ENCODE measurements at regions not wholly inside any gene's neighbourhood (a gene's known extent, or its start where the extent isn't known, plus 50 kb on each side); places are given as distances from the start of the nearest gene placed in this dataset.
A peak's percentile ranks its signal among the peaks of the same experiment; 100 is the strongest.

DNA sequence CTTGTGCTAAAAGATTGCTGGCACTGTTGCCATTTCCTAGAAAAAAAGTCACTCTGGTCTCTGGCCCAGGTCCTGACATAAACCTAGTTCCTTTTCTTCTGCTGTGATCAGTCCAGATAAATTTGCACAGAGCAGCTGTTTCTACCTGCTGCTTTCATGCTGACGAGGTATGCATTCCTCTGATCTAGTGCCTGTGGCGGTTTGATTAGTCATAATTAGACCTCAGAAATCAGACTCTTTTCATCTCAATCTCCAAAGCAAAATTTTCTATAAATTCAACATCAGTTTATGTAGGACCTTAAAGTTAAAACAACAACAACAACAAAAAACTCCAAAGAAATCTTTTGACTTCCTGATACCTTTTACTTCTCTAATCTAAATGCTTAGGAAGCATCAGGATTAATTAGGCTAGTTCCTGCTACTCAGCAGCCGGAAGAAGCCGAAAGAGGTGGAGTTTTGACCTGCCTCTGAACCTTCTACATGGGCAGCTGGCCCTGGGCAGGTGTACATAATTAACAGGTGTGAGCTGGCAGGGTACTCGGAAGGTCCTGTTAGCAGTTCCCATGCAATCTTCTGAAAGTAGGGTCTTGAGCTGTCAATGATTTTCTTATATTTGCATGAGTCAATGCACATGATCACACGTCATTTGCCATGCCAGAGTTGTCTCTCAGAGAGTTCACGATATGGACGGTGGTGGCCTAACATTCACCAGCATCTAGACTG, 83.3 kb upstream of the CCDC112 start:
- no peak; the same call in 1 of the 2 replicates for TF ChIP-seq EP300 (IDR thresholded peaks at IDR 0.05; ENCODE audit: borderline replicate concordance)
- TF ChIP-seq MAX (IDR thresholded peaks at IDR 0.05), result peak; percentile 63; the same call in 1 of the 2 replicates
- TF ChIP-seq CREB1 (IDR thresholded peaks at IDR 0.05; ENCODE audit: low read depth), result no peak
- peak; percentile 13; the same call in 1 of the 2 replicates for TF ChIP-seq NFIC (IDR thresholded peaks at IDR 0.05)
- no peak for TF ChIP-seq ZBTB7A (IDR thresholded peaks at IDR 0.05; ENCODE audit: low read depth)
- no peak for TF ChIP-seq RAD21 (IDR thresholded peaks at IDR 0.05; ENCODE audit: low read depth)
- TF ChIP-seq, protein P1, sequence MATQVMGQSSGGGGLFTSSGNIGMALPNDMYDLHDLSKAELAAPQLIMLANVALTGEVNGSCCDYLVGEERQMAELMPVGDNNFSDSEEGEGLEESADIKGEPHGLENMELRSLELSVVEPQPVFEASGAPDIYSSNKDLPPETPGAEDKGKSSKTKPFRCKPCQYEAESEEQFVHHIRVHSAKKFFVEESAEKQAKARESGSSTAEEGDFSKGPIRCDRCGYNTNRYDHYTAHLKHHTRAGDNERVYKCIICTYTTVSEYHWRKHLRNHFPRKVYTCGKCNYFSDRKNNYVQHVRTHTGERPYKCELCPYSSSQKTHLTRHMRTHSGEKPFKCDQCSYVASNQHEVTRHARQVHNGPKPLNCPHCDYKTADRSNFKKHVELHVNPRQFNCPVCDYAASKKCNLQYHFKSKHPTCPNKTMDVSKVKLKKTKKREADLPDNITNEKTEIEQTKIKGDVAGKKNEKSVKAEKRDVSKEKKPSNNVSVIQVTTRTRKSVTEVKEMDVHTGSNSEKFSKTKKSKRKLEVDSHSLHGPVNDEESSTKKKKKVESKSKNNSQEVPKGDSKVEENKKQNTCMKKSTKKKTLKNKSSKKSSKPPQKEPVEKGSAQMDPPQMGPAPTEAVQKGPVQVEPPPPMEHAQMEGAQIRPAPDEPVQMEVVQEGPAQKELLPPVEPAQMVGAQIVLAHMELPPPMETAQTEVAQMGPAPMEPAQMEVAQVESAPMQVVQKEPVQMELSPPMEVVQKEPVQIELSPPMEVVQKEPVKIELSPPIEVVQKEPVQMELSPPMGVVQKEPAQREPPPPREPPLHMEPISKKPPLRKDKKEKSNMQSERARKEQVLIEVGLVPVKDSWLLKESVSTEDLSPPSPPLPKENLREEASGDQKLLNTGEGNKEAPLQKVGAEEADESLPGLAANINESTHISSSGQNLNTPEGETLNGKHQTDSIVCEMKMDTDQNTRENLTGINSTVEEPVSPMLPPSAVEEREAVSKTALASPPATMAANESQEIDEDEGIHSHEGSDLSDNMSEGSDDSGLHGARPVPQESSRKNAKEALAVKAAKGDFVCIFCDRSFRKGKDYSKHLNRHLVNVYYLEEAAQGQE (IDR thresholded peaks at IDR 0.05; ENCODE audit: low read depth), result peak; percentile 78
- no peak for TF ChIP-seq EGR1 (IDR thresholded peaks at IDR 0.05)
- peak; percentile 46; the same call in 1 of the 2 replicates for TF ChIP-seq TEAD4 (IDR thresholded peaks at IDR 0.05)
- TF ChIP-seq TCF12 (IDR thresholded peaks at IDR 0.05; ENCODE audit: low read depth), result peak; percentile 67; the same call in 1 of the 2 replicates

- no peak for TF ChIP-seq RAD21 (IDR thresholded peaks at IDR 0.05; ENCODE audit: low read depth)
- TF ChIP-seq TCF12 (IDR thresholded peaks at IDR 0.05; ENCODE audit: low read depth), result no peak
- TF ChIP-seq USF1 (IDR thresholded peaks at IDR 0.05), result no peak
- no peak for TF ChIP-seq YY1 (IDR thresholded peaks at IDR 0.05; ENCODE audit: low read depth)
- no peak for TF ChIP-seq NFIC (IDR thresholded peaks at IDR 0.05)
- TF ChIP-seq EGR1 (IDR thresholded peaks at IDR 0.05), result no peak
- TF ChIP-seq ZBTB7A (IDR thresholded peaks at IDR 0.05; ENCODE audit: low read depth), result no peak
- TF ChIP-seq MAX (IDR thresholded peaks at IDR 0.05), result no peak
- TF ChIP-seq, protein P1 (IDR thresholded peaks at IDR 0.05; ENCODE audit: low read depth), result no peak
- no peak for TF ChIP-seq CEBPB (IDR thresholded peaks at IDR 0.05)
- TF ChIP-seq CREB1 (IDR thresholded peaks at IDR 0.05; ENCODE audit: low read depth), result no peak
- TF ChIP-seq FOXM1 (IDR thresholded peaks at IDR 0.05; ENCODE audit: borderline replicate concordance, low read depth), result no peak
- TF ChIP-seq TAF1 (IDR thresholded peaks at IDR 0.05; ENCODE audit: low read depth), result no peak
- no peak for TF ChIP-seq EP300 (IDR thresholded peaks at IDR 0.05; ENCODE audit: borderline replicate concordance)
- TF ChIP-seq TEAD4 (IDR thresholded peaks at IDR 0.05), result no peak
These were observed 82.3 kb upstream of the CCDC112 start for GRCh38 chr5:115378754-115379153.

GRCh38 chr5:115377468-115378217, 81.2 kb upstream of the CCDC112 start:
- no peak for TF ChIP-seq TAF1 (IDR thresholded peaks at IDR 0.05; ENCODE audit: low read depth)
- TF ChIP-seq EP300 (IDR thresholded peaks at IDR 0.05; ENCODE audit: borderline replicate concordance), result no peak
- TF ChIP-seq MAX (IDR thresholded peaks at IDR 0.05), result no peak
- TF ChIP-seq, protein P1 (IDR thresholded peaks at IDR 0.05; ENCODE audit: low read depth), result no peak
- TF ChIP-seq YY1 (IDR thresholded peaks at IDR 0.05; ENCODE audit: low read depth), result no peak
- no peak for TF ChIP-seq TEAD4 (IDR thresholded peaks at IDR 0.05)
- TF ChIP-seq TCF12 (IDR thresholded peaks at IDR 0.05; ENCODE audit: low read depth), result no peak
- TF ChIP-seq CEBPB (IDR thresholded peaks at IDR 0.05), result no peak
- TF ChIP-seq ZBTB7A (IDR thresholded peaks at IDR 0.05; ENCODE audit: low read depth), result no peak
- TF ChIP-seq FOXM1 (IDR thresholded peaks at IDR 0.05; ENCODE audit: borderline replicate concordance, low read depth), result no peak
- no peak for TF ChIP-seq RAD21 (IDR thresholded peaks at IDR 0.05; ENCODE audit: low read depth)
- no peak for TF ChIP-seq NFIC (IDR thresholded peaks at IDR 0.05)
- no peak for TF ChIP-seq USF1 (IDR thresholded peaks at IDR 0.05)
- no peak for TF ChIP-seq EGR1 (IDR thresholded peaks at IDR 0.05)
- TF ChIP-seq CREB1 (IDR thresholded peaks at IDR 0.05; ENCODE audit: low read depth), result no peak

Data from Ishikawa (cell line).